HG02885 (cell line): ENCODE measurements at regions not wholly inside any gene's neighbourhood (a gene's known extent, or its start where the extent isn't known, plus 50 kb on each side); places are given as distances from the start of the nearest gene placed in this dataset.

ENCODE experiments used
- ATAC-seq: cut with Tn5 transposase; IDR thresholded peaks from one replicate; pipeline ENCODE4 v1.9.1; 2021; ENCODE audit warnings: mild to moderate bottlenecking; ENCODE audit not compliant: unreplicated experiment, poor library complexity

DNA sequence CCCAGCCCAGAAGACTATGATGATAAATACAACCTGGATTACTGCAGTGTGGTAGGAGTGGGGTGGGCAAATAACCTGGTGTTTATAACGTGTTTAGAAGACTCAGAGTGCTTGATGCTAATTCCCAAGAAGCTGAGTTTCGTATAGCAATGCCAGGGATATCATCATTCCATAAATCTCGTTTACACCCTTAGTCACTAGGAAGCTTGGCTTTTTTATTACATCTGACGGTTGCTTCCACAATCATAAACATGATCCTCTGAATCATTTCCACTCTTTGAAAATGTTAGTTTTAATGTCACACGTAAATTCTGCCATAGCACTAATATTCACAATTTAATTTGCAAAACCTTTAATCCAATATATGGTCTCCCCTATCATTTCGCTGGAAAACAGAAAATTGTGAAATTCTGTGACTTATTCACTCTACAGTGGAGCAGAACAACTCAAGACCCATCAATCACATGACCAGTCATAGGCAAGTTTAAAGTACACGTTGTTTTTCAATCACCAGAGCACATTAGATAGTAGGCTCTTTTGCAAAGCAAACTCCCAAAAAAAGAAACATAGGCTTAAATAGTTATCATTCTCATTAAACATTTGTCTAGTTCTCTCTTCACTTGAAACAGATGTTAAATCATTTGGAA is 321.0 kb downstream of the LTN1 start:
- no peak for ATAC-seq

DNA sequence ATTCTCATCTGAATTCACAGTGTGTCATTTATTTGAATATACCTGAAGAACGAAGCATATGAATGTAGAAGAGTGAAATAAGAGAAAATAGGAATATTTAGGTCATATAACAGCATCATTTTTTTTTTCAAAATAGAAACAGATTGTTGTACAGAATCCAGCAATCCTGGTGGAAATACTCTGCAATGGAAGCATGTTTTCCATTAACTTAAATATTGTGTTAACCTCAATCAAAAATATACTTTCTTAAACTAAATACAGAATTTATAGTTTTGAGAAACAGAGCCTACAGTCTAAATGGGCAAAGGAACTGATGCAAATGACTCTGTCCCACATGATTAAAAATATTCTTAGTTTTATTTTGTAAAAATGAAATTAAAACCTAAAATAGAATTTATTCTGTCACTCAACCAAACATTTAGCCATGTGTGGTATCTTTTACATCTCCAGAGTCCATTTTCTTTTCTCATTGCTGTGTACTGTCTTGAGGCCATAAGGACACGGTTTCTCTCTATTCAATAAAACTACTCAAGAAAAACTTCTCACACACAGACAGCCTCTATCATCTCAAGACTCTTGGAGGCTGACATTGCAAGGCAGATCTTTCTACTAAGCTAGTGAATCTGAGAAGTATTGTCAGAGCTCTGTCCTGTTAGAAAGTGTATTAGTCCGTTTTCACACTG is 322.6 kb downstream of the LTN1 start:
- ATAC-seq: no peak

DNA sequence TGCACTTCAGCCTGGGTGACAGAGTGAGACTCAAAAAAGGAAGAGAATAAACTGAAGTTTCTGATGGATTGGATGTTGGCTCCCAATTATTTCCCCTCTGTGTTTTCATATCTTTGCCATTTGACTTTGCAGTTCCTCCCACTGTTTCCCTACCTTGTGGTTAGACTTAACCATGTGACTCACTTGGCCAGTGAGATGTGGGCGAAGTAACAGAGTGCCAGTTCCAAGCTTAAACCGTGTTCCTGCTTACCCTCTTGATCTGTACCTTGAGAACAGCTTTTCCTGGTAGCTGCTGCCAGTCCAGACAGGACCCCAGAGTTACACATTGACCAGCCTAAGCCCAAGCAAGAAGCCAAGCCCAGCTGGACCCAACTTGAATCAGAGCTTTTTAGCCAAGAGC is 323.4 kb downstream of the LTN1 start:
- no peak for ATAC-seq

DNA sequence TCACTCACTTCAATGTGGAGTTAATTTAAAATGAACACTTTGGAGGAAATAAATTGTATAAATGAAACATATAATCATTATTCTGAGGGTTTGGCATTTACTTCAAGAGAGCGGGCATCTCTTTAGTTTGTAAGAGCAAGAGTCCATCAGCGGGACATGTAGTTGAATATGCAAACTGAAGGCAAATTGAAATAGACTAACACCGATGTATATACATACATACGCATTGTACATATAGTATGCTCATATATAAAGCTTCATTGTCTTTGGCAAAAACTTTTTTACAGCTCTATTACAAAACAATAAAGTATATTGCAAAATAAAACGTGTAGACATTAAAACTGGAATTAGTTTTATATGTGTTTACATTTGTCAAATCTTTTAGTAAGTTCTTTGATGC is 328.9 kb downstream of the LTN1 start:
- ATAC-seq: no peak

DNA sequence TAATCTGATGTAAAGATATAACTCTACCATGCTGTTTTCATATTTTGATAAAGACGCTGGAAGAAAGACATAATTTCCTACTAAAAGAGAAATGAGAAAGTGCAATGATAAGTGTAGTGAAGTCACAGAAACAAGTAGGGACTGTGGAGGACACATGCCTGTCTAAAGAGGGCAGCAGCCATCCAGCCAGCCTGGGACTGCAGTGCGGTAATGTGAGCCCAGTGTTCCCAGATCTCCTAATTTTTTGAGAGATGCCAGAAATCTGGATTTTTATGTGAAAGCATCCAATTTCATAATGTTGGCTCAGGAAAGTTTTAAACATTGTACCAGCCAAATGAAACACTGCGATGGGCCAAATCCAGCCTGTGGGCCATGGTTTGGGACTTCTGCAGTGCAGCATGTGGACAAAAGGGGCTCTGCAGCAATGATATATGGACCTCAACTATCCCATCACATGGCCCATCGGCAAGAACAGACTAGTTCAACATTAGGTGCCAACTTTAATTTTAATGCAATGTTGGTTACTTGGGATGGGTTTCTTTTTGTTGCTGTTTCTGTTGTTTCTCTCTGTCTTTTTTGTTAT is 329.5 kb downstream of the LTN1 start:
- no peak for ATAC-seq

DNA sequence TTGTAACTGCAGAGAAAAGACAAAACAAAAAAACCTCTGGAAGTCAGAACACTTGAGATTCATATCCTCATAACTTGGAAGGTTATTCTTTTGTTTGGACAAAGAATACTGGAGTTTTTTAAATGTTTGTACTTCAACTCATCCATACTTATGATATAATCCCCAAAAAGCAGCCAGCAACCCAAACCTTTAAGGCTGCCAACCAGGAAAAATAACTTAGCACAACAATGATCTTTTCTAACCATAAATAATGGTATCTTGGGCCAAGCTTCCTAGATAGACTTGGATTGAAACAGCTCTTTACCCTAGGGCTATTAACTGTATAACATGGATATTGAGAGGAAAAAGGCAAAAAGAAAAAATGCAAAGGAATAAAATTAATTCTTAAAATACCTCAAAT is 335.1 kb downstream of the LTN1 start:
- no peak for ATAC-seq

DNA sequence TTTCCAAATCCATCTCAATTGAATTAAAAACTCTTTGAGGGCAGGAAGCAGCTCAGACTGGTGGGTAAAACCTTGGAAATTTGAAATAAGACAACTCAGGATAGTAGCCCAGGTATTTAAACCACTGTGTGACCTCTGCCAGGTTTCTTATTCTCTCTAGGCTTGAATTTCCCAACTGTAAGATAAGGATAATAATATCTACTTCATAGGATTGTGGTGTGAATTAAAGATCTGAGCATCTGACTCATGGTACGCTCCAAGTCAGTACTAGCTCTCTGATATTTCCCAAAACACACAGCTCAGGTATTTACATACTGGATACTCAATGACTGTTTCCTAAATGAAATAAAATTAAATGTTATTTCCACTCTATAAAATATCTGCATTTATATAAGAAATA is 337.2 kb downstream of the LTN1 start:
- no peak for ATAC-seq

DNA sequence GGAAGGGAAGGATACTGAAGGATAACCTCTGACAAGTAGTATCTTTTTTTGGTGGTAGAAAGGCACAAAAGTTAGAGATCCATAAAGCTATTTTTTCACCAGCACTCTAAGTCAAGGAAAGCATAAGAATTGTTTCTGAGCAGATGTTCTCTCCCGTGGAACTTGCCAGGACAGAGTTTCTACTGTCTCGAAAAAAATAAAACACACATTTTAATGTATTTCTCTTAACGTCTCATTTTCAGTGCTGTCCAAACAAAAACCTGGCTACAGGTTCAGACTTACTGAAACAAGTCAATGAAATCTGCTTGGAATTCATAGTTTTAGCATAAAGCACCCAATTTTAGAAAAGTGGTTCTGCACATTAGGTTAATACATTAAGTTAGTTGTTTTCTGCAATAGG is 338.3 kb downstream of the LTN1 start:
- ATAC-seq: no peak

DNA sequence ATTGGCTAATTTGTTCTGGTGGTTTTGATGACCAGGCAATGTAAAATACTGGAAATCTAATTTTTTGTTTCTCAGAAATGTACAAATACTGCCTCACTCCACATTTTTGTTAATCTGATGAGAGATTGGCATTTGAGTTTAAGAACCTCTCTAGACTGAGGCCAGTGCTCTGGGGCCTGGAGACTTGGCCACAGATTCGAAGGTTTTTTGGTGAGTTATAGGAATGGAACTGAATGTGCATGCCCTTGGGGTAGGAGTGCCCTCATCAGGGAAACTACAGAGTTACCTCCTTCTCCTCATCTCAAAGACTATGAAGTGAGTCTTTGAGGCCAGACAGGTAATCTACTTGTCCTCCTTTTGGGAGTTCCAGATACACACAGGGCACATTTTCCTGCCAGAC is 347.9 kb downstream of the LTN1 start:
- ATAC-seq: no peak

DNA sequence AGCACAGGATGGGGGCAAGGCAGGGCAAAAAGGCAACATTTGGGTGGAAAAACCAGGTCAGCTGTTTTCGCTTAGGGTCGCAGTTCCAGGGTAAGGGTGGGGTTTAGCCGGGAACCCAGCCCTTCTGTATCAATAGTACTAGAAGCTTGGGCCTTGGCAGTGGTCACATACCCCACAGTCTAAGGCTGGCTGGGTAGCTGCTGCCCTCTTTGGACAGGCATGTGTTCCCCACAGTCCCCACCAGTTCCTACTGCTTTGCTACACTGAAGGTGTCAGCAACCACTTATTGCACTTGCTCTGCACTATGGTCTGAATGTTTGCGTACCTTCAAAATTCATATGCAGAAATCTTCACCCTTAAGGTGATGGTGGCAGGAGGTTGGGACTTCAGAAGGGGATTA is 349.8 kb downstream of the LTN1 start:
- ATAC-seq: no peak

DNA sequence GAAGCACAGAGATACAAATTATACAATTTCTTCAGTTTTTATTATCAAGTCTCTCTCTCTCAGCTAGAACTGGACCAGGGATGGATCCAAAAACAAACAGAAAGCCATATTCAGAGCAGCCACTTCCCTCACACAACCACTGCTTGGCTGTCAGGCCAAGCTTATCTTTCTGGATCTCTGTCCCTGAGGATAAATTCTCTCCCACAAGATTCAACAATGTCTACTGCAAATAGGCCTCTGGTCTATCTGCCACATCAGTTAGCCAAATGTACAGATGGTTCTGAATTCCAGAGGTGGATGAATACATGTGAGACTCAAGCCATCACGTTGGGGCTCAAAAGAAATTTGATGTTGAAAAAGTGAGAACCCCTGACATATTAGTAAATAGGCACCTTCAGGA is 350.9 kb downstream of the LTN1 start:
- ATAC-seq: no peak

DNA sequence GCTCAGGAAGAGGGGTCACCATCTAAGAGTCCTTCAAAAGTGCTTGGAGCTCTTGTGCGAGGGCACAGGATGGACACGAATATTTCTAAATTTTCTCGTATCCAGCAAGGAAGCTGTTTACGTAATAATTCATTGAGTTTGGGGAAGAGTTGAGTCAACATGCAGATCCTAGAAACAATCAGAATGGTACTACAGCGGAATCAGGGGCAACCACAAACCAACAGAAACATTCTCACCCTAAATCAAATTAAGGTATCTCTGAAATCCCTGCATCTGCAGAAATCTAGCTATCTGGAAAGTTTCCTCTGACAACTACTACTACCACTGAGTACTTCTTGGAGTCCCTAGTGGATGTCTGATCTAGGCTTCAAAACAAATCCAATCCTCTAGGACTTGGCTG is 352.4 kb downstream of the LTN1 start:
- no peak for ATAC-seq

DNA sequence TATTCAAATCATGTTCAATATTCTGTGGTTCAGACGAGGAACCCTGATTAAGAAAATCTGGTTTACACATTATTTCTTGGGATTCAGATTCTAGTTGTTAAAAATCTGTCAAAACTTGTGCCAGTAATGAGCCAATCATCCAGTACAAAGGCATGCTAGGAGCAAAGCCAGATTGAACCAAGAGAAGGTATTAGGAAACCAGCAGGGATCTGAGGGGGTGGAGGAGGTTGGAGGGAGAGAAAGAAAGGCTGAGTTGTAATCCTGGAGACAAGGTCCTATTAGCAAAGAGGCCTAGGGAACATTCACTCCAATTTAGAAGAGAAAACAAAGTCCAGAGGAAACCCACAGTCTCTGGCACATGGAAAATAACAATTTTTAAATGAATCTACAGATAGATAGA is 352.9 kb downstream of the LTN1 start:
- ATAC-seq: no peak

DNA sequence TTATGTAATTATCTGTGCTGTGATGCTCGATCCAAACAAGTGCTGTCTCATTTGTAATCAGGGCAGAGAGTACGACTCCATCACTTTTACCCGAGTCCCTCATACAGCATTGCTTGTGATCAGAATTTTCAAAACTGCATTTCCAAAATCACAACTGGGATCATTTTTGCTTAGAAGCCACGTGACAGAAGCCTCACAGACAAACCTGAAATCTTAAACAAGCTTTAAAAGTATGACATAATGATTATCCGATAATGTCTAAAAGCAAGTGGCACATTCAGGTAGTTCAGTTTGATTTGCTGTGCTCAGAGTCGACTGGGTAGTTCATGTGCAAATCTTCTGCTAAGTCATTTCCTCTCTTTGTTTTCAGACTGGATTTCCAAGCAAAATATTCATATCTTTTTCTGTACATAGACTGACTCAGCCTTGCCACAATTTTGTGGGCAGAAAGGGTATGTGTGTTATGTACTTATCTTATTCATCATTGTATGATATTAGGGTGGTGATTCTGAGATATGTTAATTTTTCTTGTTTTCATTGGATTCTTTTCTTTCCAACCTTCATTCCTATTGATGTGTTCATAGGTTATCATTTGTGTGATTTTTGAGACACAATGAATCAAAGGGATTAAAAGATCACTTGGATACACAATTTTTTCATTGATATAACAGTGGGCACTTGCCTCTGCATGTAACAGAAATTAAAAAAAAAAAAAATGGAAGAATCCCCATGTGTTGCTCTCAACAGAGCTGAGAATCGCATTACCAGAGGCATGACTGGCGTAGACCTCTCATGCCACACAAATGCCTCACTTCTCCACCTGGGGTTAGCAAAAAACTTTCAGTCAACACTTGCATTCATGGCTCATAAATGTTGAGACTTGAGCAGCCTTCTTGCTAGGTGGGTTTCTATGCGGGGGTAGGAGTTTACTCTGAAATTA is 355.7 kb downstream of the LTN1 start:
- no peak for ATAC-seq

DNA sequence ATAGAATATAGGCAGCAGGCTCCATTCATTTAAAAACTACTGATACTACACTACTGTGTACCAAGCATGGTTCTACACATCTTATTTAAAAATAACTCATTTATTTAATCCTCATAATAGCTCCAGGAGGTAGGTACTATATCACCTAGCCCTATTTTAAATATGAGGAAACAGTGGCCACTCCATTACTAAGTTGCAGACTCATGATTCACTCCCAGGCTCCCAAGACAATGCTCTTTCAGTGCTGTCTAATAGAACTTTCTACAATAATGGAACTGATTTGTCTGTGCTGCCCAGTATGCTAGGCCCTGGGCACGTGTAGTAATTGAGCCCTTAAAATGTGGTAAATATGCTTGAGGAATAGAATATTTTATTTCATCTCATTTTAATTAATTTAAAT is 357.1 kb downstream of the LTN1 start:
- ATAC-seq: no peak

DNA sequence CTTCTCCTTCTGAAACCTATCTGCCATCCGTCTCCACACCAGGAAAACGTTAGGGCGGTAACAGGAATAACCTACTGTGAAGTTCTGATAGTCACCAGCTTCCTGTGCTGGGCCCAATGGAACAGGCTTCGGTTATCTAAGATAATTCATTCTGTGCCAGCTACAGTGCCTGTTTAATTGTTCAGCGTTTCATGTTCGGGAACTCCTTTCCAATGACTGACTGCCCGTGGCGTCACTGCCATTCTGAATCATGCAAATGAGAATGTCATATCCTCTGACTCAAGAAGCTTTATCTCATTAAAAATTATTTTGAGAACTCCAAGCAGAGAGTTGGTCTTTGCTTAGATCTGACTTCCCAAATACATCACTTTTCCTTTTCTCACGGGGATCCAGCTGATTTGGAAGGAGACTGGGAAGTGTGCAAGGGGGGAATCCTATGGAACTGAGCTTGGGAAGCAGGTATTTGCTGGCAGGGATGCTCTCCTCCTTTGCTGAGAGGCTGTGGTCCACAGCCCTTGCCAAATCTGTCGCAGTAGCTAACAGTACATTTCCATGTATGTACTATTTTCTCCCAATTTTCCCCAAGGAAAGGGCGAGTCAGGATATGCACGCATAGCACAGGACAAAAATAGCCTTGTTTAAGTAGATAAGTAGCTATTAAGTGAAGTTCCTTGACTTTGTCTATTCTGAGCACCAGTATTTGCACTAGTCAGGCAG is 358.7 kb downstream of the LTN1 start:
- ATAC-seq: no peak

DNA sequence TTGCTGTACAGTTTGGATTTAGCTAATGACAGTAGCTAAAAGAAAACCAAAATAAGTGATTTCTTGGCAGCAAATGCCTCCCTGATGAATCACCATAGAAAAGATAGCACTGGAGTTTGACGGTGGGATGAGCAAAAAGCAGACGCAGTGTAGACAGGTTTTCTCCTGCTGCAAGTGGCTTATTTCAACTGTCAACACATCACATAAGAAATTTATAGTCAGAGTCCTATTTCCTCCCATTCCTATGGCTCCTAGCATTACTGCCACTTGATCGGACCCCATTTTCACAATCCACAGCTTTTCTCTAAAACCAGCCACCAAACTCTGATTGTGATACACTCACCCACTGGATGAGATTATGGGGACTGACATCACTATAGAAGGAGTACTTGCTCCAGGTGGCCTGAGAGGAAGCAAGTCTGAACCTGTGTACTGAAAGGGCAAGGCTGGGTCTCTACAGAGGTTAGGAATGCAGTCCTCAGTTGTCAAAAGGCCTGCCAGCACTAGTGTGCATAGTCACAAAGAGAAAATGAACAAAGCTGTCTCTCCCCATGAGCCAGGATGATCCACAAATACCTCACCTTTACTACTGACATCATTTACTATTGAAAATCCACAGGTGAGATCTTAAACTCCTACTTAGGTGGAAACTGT is 359.8 kb downstream of the LTN1 start:
- ATAC-seq: no peak

DNA sequence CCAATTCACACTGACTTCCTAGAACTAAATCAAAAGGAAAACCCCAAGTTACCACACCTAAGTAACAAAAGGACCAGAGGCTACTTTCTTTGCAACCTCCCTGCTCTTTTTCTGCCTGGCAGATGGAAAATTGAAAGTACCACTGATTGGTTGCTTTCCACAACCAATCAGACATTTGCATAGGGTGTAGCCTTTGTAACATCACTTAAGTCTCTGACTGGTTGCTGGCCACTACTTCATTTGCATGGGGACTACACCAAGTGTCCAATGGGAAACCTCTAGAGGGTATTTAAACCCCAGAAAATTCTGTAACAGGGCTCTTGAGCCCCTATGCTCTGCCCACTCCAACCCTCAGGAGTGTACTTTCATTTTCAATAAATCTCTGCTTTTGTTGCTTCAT is 365.0 kb downstream of the LTN1 start:
- ATAC-seq: no peak

DNA sequence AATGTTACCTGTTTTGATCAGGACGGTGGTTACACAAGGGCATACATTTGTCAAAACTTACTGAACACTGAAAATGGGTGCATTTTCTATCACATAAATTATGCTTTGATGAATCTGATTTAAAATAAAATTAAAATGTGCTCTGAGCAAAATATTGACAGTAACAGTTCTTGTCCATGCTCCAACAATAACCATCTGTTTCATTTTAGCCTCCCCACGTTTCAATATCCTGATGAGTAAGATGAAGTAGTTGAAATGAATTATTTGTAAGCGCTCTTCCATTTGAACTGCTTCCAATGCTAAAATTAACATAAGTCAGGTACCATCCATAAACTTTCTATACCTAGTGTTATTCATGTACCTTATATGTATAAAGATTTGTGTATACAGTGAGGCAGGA is 365.4 kb downstream of the LTN1 start:
- no peak for ATAC-seq

DNA sequence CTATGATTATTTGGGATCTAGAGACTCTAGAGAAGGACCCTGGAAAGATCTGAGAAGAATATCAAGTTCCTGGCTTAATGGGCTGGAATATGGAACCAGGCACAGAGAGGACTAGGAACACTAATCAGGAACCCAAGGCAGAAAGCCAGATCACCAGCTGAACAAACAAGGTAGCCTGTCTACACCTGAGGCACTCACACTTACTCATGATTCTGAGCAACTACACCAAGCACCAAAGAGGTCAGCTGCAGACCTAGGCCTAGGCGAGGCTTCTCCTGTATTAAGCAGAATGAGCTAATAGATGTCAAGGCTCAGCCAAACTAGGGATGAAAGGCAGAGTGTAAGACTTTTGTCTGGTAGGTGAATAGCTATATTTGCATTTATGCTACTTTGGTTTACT is 368.1 kb downstream of the LTN1 start:
- no peak for ATAC-seq
